GM18951 (cell line): ENCODE measurements at regions not wholly inside any gene's neighbourhood (a gene's known extent, or its start where the extent isn't known, plus 50 kb on each side); places are given as distances from the start of the nearest gene placed in this dataset.

Experiments used
- POLR2A ChIP-seq: IDR thresholded peaks from 4 replicates; pipeline ENCODE4 v1.6.1; 2011; ENCODE audit warnings: mild to moderate bottlenecking; ENCODE audit not compliant: insufficient read length, insufficient read depth; ENCODE audit errors: extremely low read depth
- in situ Hi-C: fragments of 300-500 bp; cut with MboI; formaldehyde crosslinking; loops from one replicate; pipeline ENCODE4 v1.12.0; 2022; ENCODE audit warnings: low sequenced_read_pairs, mixed read lengths, inconsistent platforms; ENCODE audit not compliant: unreplicated experiment

DNA sequence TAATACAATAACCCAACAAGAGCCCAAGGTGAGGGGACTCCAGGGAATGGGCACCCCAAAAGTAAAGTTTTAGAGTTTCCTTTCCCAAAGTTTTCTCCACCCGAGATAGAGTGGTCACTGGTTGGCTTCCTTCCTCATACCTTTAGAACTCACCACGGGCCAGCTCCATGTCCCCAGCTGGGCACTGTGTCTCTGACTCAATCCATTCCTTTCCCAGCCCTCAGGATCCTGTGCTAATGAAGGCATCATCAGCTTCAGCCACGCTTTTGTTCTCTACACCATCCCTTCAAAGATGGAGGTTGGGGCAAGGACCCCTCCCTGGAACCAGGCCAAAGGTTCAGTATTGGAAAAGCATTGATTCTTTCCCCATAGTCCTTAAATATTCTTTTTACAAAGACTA is 59.8 kb upstream of the VASH1 start:
- no peak for TF ChIP-seq POLR2A
- in situ Hi-C loops = loop anchor here (25.0 kb wide), 1 partner anchor 361 kb away; no protein-coding TSS in a partner anchor

- in situ Hi-C loops = loop anchor here (25.0 kb wide), 1 partner anchor 360 kb away; no protein-coding TSS in a partner anchor
- TF ChIP-seq POLR2A = no peak
These were observed 59.3 kb upstream of the VASH1 start for GRCh38 chr14:76701981-76702380.

GRCh38 chr14:76705214-76705613 is 56.1 kb upstream of the VASH1 start:
- no peak for TF ChIP-seq POLR2A
- in situ Hi-C loops = loop anchor here (25.0 kb wide), 1 partner anchor 357 kb away; no protein-coding TSS in a partner anchor

- in situ Hi-C loops = loop anchor here (25.0 kb wide), 1 partner anchor 356 kb away; no protein-coding TSS in a partner anchor
These were observed 55.1 kb upstream of the VASH1 start for GRCh38 chr14:76706207-76706606.

- in situ Hi-C loops = loop anchor here (25.0 kb wide), 1 partner anchor 355 kb away; no protein-coding TSS in a partner anchor
- TF ChIP-seq POLR2A = no peak
These were observed 54.5 kb upstream of the VASH1 start for GRCh38 chr14:76706811-76707210.

GRCh38 chr14:76708028-76708427 is 53.2 kb upstream of the VASH1 start:
- TF ChIP-seq POLR2A = no peak
- in situ Hi-C loops = loop anchor here (25.0 kb wide), 1 partner anchor 354 kb away; no protein-coding TSS in a partner anchor

GRCh38 chr14:76708771-76709170 is 52.5 kb upstream of the VASH1 start:
- TF ChIP-seq POLR2A = no peak
- in situ Hi-C loops = loop anchor here (25.0 kb wide), 1 partner anchor 354 kb away; no protein-coding TSS in a partner anchor

- TF ChIP-seq POLR2A = no peak
- in situ Hi-C loops = loop anchor here (5.0 to 25.0 kb wide), 2 partner anchors 82 to 352 kb away; no protein-coding TSS in a partner anchor
These were observed 50.9 kb upstream of the VASH1 start for GRCh38 chr14:76710056-76711010.
